ENCODE measurements at regions not wholly inside any gene's neighbourhood (a gene's known extent, or its start where the extent isn't known, plus 50 kb on each side); places are given as distances from the start of the nearest gene placed in this dataset.

GRCh38 chr3:6736836-6737629, 123.9 kb upstream of the GRM7 start:
- CTCF ChIA-PET (ENCODE audit: low intra/inter-chr PET ratio) = no interaction called here
- Histone ChIP-seq H4K20me1 (replicated peaks; ENCODE audit: control insufficient read depth, insufficient read depth, low read length) (no peaks in the 10 kb centered on the region), H2AFZ (ENCODE audit: low read depth, low read length) (no peak overlapping the region), H3K9ac (ENCODE audit: insufficient read depth in 1 of 2, low read depth in 2 of 2, low read length in 2 of 2) (no peak overlapping the region), H3K9me1 (ENCODE audit: control insufficient read depth, insufficient read depth, low read length) (no peaks in the 10 kb centered on the region), H3K9me3 (replicated peaks; ENCODE audit: control insufficient read depth, insufficient read depth, low read depth, low read length) (no peaks in the 10 kb centered on the region), H3K4me2 (ENCODE audit: insufficient read depth, low read length) (no peak overlapping the region), H3K36me3 (ENCODE audit: control insufficient read depth, insufficient read depth, low read length) (peaks cover 3% of the 10 kb centered on the region; the same call in 2 of the 3 replicates), H3K27ac (ENCODE audit: extremely low read depth, low read depth, low read length) (no peak overlapping the region), H3K27me3 (ENCODE audit: control insufficient read depth in 2 of 2, insufficient read depth in 2 of 2, low read length in 2 of 2) (no peaks in the 10 kb centered on the region), H3K4me1 (replicated peaks in 1 of 2; ENCODE audit: control insufficient read depth in 2 of 2, insufficient read depth in 2 of 2, low read length in 2 of 2) (peaks cover 0 to 6% of the 10 kb centered on the region in 2 experiments; a peak in 2 of 5 replicates), H3K79me2 (ENCODE audit: control insufficient read depth, insufficient read depth, low read length) (no peaks in the 10 kb centered on the region), H3K4me3 (no peak overlapping the region)
- in situ Hi-C loops (cut with MboI) = no loop called here
- WGBS (ENCODE audit: insufficient coverage, low coverage, missing lambda C conversion rate) = 57% methylated on average over 5 of the region's 5 CpGs
- POLR2A ChIA-PET = no interaction called here
- DNase-seq (ENCODE audit: extremely low read depth in 1 of 4, low spot score in 3 of 4) (no peak), FAIRE-seq (no peak), ATAC-seq (no peak)
- BruUV-seq (replicated peaks) = no TSS peak
- intact Hi-C loops (cut with micrococcal nuclease) = no loop called here
- TF ChIP-seq CEBPZ (IDR thresholded peaks at IDR 0.05; ENCODE audit: borderline replicate concordance, low read depth, low read length) (no peak), COPS2 (conservative IDR thresholded peaks at IDR 0.05) (no peak), MITF (IDR thresholded peaks at IDR 0.05) (no peak), ZNF24 (IDR thresholded peaks at IDR 0.05) (no peak), ZBTB49 (CRISPR knock-in tag; IDR thresholded peaks at IDR 0.05; ENCODE audit: borderline replicate concordance) (no peak), POLR2B (IDR thresholded peaks at IDR 0.05; ENCODE audit: low read depth, partially characterized antibody) (no peak), HDAC6 (IDR thresholded peaks at IDR 0.05; ENCODE audit: low read depth, low read length) (no peak), NFE2 (IDR thresholded peaks at IDR 0.05; ENCODE audit: low read depth) (no peak), ZSCAN32 (CRISPR knock-in tag; IDR thresholded peaks at IDR 0.05) (no peak), NBN (IDR thresholded peaks at IDR 0.05; ENCODE audit: low read depth) (no peak), OTX1 (CRISPR knock-in tag; IDR thresholded peaks at IDR 0.05) (no peak), MEF2A (IDR thresholded peaks at IDR 0.05; ENCODE audit: control insufficient read depth, low read depth, low read length) (no peak), SMARCC2 (IDR thresholded peaks at IDR 0.05; ENCODE audit: low read depth) (no peak), CXXC5 (CRISPR knock-in tag; IDR thresholded peaks at IDR 0.05) (no peak), ZNF311 (CRISPR knock-in tag; IDR thresholded peaks at IDR 0.05) (no peak), CGGBP1 (CRISPR knock-in tag; IDR thresholded peaks at IDR 0.05) (no peak), EP300 (IDR thresholded peaks at IDR 0.05; ENCODE audit: low read length) (no peak)
